ENCODE measurements at regions not wholly inside any gene's neighbourhood (a gene's known extent, or its start where the extent isn't known, plus 50 kb on each side); places are given as distances from the start of the nearest gene placed in this dataset.

- POLR2A ChIA-PET = no interaction called here
- peaks cover 0 to 7% of the 10 kb centered on the region in 2 experiments; a peak in 1 of 4 replicates for H3K4me1 ChIP-seq (ENCODE audit: control insufficient read depth in 1 of 2, insufficient read depth in 2 of 2, low read depth in 1 of 2, low read length in 1 of 2)
- no peaks in the 10 kb centered on the region for H3F3A ChIP-seq (replicated peaks; ENCODE audit: insufficient read depth)
- no peaks in the 10 kb centered on the region for H3K27me3 ChIP-seq (ENCODE audit: insufficient read depth)
- no peak for DNase-seq
- CTCF ChIA-PET = no interaction called here
- no peaks in the 10 kb centered on the region for H3K36me3 ChIP-seq (replicated peaks in 1 of 2; ENCODE audit: control insufficient read depth in 1 of 2, insufficient read depth in 2 of 2, low read length in 1 of 2)
- no peaks in the 10 kb centered on the region for H3K79me2 ChIP-seq (ENCODE audit: insufficient read depth)
- H3K4me2 ChIP-seq = no peak overlapping the region
- H3K9me2 ChIP-seq = no peaks in the 10 kb centered on the region
- H3K27ac ChIP-seq (ENCODE audit: low read depth in 2 of 2, low read length in 1 of 2) = no peak overlapping the region
- no peaks in the 10 kb centered on the region for H3K9me3 ChIP-seq
- H3K9ac ChIP-seq = no peak overlapping the region
- TF ChIP-seq NFIC (IDR thresholded peaks at IDR 0.05; ENCODE audit: borderline replicate concordance) (no peak), NRF1 (IDR thresholded peaks at IDR 0.05; ENCODE audit: low read depth, low read length) (no peak), GABPA (IDR thresholded peaks at IDR 0.05; ENCODE audit: low read depth) (no peak)
- H2AFZ ChIP-seq (ENCODE audit: low read depth) = no peak overlapping the region
- H4K20me1 ChIP-seq (ENCODE audit: insufficient read depth) = no peaks in the 10 kb centered on the region
- 65% methylated on average over 24 of the region's 41 CpGs for WGBS (ENCODE audit: low lambda C conversion rate)
- H3K4me3 ChIP-seq (ENCODE audit: low read depth in 2 of 2, low read length in 1 of 2) = no peak overlapping the region
Measured at GRCh38 chr6:169911264-169912263, 160.1 kb downstream of the ERMARD start.

- Histone ChIP-seq H3K4me1 (ENCODE audit: control insufficient read depth in 1 of 2, insufficient read depth in 2 of 2, low read depth in 1 of 2, low read length in 1 of 2) (no peaks in the 10 kb centered on the region), H3K4me3 (ENCODE audit: low read depth in 2 of 2, low read length in 1 of 2) (no peak overlapping the region), H3K9me2 (no peaks in the 10 kb centered on the region), H3K27me3 (ENCODE audit: insufficient read depth) (no peaks in the 10 kb centered on the region), H3K27ac (ENCODE audit: low read depth in 2 of 2, low read length in 1 of 2) (no peak overlapping the region), H3F3A (replicated peaks; ENCODE audit: insufficient read depth) (no peaks in the 10 kb centered on the region), H3K36me3 (replicated peaks in 1 of 2; ENCODE audit: control insufficient read depth in 1 of 2, insufficient read depth in 2 of 2, low read length in 1 of 2) (no peaks in the 10 kb centered on the region), H4K20me1 (ENCODE audit: insufficient read depth) (no peaks in the 10 kb centered on the region), H2AFZ (ENCODE audit: low read depth) (no peak overlapping the region), H3K4me2 (no peak overlapping the region), H3K9me3 (no peaks in the 10 kb centered on the region), H3K79me2 (ENCODE audit: insufficient read depth) (no peaks in the 10 kb centered on the region), H3K9ac (no peak overlapping the region)
- TF ChIP-seq USF2 (IDR thresholded peaks at IDR 0.05; ENCODE audit: borderline replicate concordance, low read depth, low read length) (no peak), SMC3 (IDR thresholded peaks at IDR 0.05; ENCODE audit: low read depth, low read length) (no peak), MEF2A (IDR thresholded peaks at IDR 0.05; ENCODE audit: borderline replicate concordance, low read depth) (no peak), POLR2AphosphoS5 (IDR thresholded peaks at IDR 0.05; ENCODE audit: low read depth, low read length) (no peak), CHD2 (IDR thresholded peaks at IDR 0.05; ENCODE audit: low read length, partially characterized antibody) (no peak), SIN3A (IDR thresholded peaks at IDR 0.05; ENCODE audit: borderline replicate concordance, low read depth, low read length) (no peak), MAX (IDR thresholded peaks at IDR 0.05; ENCODE audit: low read depth) (no peak), EP300 (IDR thresholded peaks at IDR 0.05; ENCODE audit: borderline replicate concordance in 1 of 2, low read depth in 1 of 2, low read length in 1 of 2) (no peak), GATA2 (CRISPR knock-in tag; IDR thresholded peaks at IDR 0.05) (no peak), REST (IDR thresholded peaks at IDR 0.05; ENCODE audit: low read depth, low read length) (no peak), USF1 (IDR thresholded peaks at IDR 0.05; ENCODE audit: borderline replicate concordance, low read depth) (no peak), FOXJ3 (CRISPR knock-in tag; IDR thresholded peaks at IDR 0.05) (no peak), YY1 (IDR thresholded peaks at IDR 0.05; ENCODE audit: low read depth) (no peak)
- DNase-seq = no peak
- CTCF ChIA-PET = interaction anchor here (1.3 kb wide), 2 partner anchors 11 to 77 kb away, joined by 4 read pairs; no protein-coding TSS in a partner anchor
- POLR2A ChIA-PET = no interaction called here
- WGBS (ENCODE audit: low lambda C conversion rate) = 15% methylated on average over 7 of the region's 7 CpGs
Measured at GRCh38 chr6:169909113-169909512, 157.7 kb downstream of the ERMARD start.

Data from SK-N-SH (cell line).